ENCODE measurements at regions not wholly inside any gene's neighbourhood (a gene's known extent, or its start where the extent isn't known, plus 50 kb on each side); places are given as distances from the start of the nearest gene placed in this dataset.
"Not testable (repeated sequence)": the region's sequence is repeated elsewhere in the genome, so short reads cannot be mapped to it uniquely, and the experiment has no call there.

DNA sequence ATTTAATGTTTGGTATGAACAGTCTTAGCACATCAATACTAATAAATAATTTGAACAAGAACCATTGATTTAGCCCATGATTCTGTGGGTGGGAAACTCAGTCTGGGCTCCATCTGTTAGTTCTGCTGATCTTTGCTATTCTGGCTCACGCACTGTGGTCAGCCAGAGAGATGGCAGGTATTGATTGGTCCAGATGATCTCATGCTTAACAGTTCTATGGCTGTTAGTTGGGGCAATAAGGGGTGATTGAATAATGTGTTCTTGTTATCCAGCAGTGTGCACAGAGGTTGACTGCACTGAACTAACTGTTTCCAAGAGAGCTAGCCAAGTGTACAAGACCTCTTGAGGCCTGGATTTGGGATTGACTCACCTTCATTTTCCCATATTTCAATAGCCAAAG lies 824.3 kb downstream of the SEMA5A start:
- H3K4me3 Mint-ChIP-seq (ENCODE audit: unreplicated experiment): peak overlapping the region; percentile 58
- TF ChIP-seq, protein P1, sequence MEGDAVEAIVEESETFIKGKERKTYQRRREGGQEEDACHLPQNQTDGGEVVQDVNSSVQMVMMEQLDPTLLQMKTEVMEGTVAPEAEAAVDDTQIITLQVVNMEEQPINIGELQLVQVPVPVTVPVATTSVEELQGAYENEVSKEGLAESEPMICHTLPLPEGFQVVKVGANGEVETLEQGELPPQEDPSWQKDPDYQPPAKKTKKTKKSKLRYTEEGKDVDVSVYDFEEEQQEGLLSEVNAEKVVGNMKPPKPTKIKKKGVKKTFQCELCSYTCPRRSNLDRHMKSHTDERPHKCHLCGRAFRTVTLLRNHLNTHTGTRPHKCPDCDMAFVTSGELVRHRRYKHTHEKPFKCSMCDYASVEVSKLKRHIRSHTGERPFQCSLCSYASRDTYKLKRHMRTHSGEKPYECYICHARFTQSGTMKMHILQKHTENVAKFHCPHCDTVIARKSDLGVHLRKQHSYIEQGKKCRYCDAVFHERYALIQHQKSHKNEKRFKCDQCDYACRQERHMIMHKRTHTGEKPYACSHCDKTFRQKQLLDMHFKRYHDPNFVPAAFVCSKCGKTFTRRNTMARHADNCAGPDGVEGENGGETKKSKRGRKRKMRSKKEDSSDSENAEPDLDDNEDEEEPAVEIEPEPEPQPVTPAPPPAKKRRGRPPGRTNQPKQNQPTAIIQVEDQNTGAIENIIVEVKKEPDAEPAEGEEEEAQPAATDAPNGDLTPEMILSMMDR (IDR thresholded peaks at IDR 0.05; ENCODE audit: partially characterized antibody, unreplicated experiment): no peak
- H3K27me3 Mint-ChIP-seq (ENCODE audit: unreplicated experiment): peaks cover 4% of the 10 kb centered on the region
- H3K36me3 Mint-ChIP-seq (ENCODE audit: unreplicated experiment): no peaks in the 10 kb centered on the region
- peaks cover 2% of the 10 kb centered on the region for H3K9me3 Mint-ChIP-seq (ENCODE audit: unreplicated experiment)
- peaks cover 22% of the 10 kb centered on the region for H3K4me1 Mint-ChIP-seq (ENCODE audit: low read depth, unreplicated experiment)
- DNase-seq: peak; percentile 18
- peak overlapping the region; percentile 93 for H3K27ac Mint-ChIP-seq (ENCODE audit: unreplicated experiment)

DNA sequence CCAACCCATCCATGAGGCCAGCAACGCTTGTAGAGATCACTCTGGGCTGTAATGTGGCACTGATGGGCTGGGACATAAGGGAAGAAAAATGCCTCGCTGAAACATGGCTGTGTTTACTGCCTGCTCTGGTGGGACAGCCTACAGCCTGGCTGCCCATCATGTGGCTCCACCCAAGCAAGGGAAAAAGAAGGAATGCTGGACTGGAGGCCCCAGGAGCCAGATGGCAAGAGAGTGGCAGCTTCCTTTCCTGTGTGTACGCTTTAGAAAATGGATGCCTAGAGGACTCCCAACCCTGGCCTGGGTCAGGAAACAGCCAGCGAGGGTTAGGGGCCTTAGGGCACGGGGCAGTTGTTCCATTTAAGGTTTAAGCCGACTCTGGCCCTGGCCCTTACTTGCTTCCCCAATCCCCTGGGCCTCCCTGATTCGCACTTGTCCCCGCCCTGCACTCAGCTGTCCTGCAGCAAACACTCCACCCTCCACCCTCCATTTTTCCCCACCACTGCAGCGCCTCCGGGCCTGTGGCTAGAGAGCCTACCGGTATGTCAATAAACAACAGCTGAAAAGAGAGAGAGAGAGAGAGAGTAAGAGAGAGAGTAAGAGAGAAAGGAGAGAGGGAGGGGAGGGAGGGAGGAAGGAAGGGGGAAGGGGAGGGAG lies 819.4 kb downstream of the SEMA5A start:
- Mint-ChIP-seq H3K4me1 (ENCODE audit: low read depth, unreplicated experiment) (peaks cover 32% of the 10 kb centered on the region), H3K9me3 (ENCODE audit: unreplicated experiment) (peaks cover 6% of the 10 kb centered on the region), H3K27me3 (ENCODE audit: unreplicated experiment) (peaks cover 5% of the 10 kb centered on the region), H3K36me3 (ENCODE audit: unreplicated experiment) (peaks cover 8% of the 10 kb centered on the region), H3K27ac (ENCODE audit: unreplicated experiment) (peak overlapping the region; percentile 94), H3K4me3 (ENCODE audit: unreplicated experiment) (peak overlapping the region; percentile 43)
- TF ChIP-seq, protein P1 (IDR thresholded peaks at IDR 0.05; ENCODE audit: partially characterized antibody, unreplicated experiment): no peak
- DNase-seq: peak; percentile 78

DNA sequence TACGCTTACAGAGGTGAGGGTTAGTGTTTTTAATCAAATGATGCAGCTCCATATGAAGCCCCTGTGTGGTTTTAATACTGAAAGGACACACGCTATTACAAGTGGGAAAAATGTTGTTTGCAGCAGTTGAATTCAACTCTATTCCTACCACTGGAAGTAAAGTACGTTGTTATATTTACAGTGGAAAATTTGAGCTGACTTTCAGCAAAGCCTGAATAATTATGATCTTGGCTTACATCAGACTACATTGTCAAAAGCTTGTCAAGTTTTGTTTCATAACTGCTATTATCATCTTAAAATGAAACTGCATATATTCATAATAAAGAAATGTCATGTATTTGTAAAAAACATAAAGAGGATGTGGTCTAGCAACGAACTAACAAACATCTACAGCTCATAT lies 818.5 kb downstream of the SEMA5A start:
- TF ChIP-seq, protein P1 (IDR thresholded peaks at IDR 0.05; ENCODE audit: partially characterized antibody, unreplicated experiment): no peak
- Mint-ChIP-seq H3K9me3 (ENCODE audit: unreplicated experiment) (peaks cover 5% of the 10 kb centered on the region), H3K4me3 (ENCODE audit: unreplicated experiment) (no peak overlapping the region), H3K27ac (ENCODE audit: unreplicated experiment) (peak overlapping the region; percentile 94), H3K27me3 (ENCODE audit: unreplicated experiment) (peaks cover 5% of the 10 kb centered on the region), H3K36me3 (ENCODE audit: unreplicated experiment) (peaks cover 8% of the 10 kb centered on the region), H3K4me1 (ENCODE audit: low read depth, unreplicated experiment) (peaks cover 29% of the 10 kb centered on the region)
- no peak for DNase-seq

DNA sequence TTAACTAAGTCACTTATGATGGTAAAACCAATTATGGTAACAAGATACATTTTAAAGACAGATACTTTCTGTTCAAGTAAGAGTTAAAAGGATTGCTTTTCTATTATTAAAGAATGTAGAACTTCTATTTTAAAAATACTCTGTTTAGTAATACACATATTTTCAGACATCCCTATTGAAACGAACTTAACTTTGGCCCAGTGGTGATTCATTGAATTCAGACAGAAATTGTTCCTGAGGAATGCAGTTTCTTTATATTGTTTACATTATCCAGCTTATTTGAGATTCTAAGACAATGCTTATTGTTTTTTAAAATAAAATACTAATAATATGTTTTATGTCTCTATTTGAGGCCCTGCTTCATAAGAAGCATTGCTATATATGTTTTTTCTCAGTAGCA lies 816.4 kb downstream of the SEMA5A start:
- Mint-ChIP-seq H3K4me1 (ENCODE audit: low read depth, unreplicated experiment) (peaks cover 29% of the 10 kb centered on the region), H3K9me3 (ENCODE audit: unreplicated experiment) (peaks cover 5% of the 10 kb centered on the region), H3K27ac (ENCODE audit: unreplicated experiment) (no peak overlapping the region), H3K36me3 (ENCODE audit: unreplicated experiment) (peaks cover 8% of the 10 kb centered on the region), H3K27me3 (ENCODE audit: unreplicated experiment) (peaks cover 5% of the 10 kb centered on the region), H3K4me3 (ENCODE audit: unreplicated experiment) (no peak overlapping the region)
- TF ChIP-seq, protein P1 (IDR thresholded peaks at IDR 0.05; ENCODE audit: partially characterized antibody, unreplicated experiment): no peak
- no peak for DNase-seq

DNA sequence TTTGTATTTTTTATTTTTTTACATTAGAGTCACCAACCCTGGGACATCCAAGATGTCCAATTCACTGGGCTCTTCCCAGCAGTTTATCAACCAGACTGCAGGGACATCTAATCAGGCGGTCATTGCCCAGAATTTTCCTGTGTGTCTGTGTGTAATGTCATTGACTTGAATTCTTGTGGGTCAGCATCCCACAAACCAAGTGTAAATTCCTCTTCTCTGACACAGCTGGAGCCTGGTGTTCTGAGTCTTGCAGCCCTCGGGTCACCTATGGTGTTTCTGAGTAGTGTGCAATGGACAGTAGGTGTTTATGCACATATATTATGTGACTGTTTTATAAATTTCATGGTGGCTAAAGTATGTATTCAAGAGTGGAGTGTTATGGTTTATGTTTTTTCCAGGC lies 815.7 kb downstream of the SEMA5A start:
- peaks cover 5% of the 10 kb centered on the region for H3K27me3 Mint-ChIP-seq (ENCODE audit: unreplicated experiment)
- TF ChIP-seq, protein P1 (IDR thresholded peaks at IDR 0.05; ENCODE audit: partially characterized antibody, unreplicated experiment): no peak
- H3K4me3 Mint-ChIP-seq (ENCODE audit: unreplicated experiment): no peak overlapping the region
- H3K36me3 Mint-ChIP-seq (ENCODE audit: unreplicated experiment): peaks cover 8% of the 10 kb centered on the region
- no peak overlapping the region for H3K27ac Mint-ChIP-seq (ENCODE audit: unreplicated experiment)
- H3K9me3 Mint-ChIP-seq (ENCODE audit: unreplicated experiment): peaks cover 5% of the 10 kb centered on the region
- peaks cover 29% of the 10 kb centered on the region for H3K4me1 Mint-ChIP-seq (ENCODE audit: low read depth, unreplicated experiment)
- DNase-seq: no peak

DNA sequence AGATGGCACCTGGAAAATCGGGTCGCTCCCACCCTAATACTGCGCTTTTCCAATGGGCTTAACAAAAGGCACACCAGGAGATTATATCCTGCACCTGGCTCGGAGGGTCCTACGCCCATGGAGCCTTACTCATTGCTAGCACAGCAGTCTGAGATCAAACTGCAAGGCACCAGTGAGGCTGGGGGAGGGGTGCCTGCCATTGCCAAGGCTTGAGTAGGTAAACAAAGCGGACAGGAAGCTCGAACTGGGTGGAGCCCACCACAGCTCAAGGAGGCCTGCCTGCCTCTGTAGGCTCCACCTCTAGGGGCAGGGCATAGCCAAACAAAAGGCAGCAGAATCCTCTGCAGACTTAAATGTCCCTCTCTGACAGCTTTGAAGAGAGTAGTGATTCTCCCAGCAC lies 814.8 kb downstream of the SEMA5A start:
- H3K4me3 Mint-ChIP-seq (ENCODE audit: unreplicated experiment); H3K36me3 Mint-ChIP-seq (ENCODE audit: unreplicated experiment); H3K9me3 Mint-ChIP-seq (ENCODE audit: unreplicated experiment); H3K27me3 Mint-ChIP-seq (ENCODE audit: unreplicated experiment); DNase-seq; H3K27ac Mint-ChIP-seq (ENCODE audit: unreplicated experiment): not testable (repeated sequence)
- H3K4me1 Mint-ChIP-seq (ENCODE audit: low read depth, unreplicated experiment): peaks cover 21% of the 10 kb centered on the region
